HG03432 (cell line): ENCODE measurements at regions not wholly inside any gene's neighbourhood (a gene's known extent, or its start where the extent isn't known, plus 50 kb on each side); places are given as distances from the start of the nearest gene placed in this dataset.

ENCODE experiments used
- ATAC-seq: cut with Tn5 transposase; IDR thresholded peaks from one replicate; pipeline ENCODE4 v1.9.1; 2021; ENCODE audit warnings: mild to moderate bottlenecking, moderate library complexity; ENCODE audit not compliant: unreplicated experiment

DNA sequence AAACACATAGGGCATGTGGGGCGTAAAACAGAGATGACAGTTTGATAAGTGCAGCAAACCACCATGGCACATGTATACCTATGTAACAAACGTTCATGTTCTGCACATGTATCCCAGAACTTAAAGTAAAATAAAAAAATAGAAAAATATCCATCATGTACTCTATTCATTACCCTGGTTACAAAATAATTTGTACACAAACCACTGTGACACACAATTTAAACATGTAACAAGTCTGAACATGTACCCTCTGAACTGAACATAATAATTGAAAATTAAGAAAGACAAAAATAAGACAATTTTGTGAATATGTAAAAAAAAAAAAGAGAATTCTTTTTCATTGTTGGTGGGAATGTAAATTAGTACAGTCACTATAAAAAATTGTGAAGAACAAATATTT is 379.2 kb downstream of the KDM5D start:
- ATAC-seq, result no peak

DNA sequence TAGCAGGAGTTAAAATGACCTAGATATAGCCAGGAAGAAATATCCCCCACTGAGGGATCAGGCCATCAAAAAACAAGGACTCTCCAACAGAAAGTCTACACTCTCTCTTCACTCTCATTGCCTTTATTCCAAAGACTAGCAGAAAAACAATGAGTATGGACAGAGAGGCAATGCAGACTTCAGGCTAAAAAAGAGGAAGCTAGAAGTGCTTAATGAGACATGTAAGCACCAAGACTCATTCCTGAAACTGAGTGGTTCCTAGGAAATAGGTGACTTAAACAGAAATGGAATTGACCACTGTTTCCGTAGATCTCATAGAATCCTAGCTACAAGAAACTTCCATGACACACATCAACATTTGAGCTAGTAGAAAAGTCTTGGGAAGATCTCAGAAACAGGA is 387.3 kb downstream of the KDM5D start:
- ATAC-seq, result peak; percentile 75

DNA sequence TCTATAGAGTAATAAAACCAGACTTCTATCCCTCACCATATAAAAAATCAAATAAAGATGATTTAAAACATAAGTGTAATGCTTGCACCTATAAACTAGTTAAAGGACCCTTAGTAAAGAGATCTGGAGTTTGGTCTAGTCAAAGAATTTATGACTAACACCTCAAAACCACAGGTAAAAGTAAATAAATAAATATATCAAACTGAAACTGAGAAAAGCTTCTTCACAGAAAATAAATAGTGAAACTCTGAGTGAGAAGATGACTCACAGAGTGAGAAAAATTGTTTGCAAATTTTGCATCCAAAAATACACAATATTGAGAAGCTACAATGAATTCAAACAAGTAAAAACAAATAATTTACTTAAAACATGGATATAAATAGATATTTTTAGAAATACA is 387.8 kb downstream of the KDM5D start:
- ATAC-seq, result peak; percentile 92

DNA sequence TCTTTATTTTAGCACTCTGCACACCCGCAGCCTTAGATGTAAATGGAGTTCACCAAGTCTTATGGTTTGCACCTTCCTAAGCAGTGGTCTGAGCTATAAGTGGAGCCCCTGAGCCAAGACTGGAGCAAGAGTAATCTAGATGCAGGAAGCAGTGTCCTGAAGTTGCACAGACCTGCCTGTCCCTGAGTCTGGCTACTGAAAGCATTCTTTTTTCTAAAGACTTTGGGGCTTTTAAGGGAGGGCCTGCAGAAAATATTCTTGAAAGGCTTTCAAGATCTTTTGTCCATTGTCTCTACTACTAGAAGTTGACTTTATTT is 389.7 kb downstream of the KDM5D start:
- no peak for ATAC-seq

DNA sequence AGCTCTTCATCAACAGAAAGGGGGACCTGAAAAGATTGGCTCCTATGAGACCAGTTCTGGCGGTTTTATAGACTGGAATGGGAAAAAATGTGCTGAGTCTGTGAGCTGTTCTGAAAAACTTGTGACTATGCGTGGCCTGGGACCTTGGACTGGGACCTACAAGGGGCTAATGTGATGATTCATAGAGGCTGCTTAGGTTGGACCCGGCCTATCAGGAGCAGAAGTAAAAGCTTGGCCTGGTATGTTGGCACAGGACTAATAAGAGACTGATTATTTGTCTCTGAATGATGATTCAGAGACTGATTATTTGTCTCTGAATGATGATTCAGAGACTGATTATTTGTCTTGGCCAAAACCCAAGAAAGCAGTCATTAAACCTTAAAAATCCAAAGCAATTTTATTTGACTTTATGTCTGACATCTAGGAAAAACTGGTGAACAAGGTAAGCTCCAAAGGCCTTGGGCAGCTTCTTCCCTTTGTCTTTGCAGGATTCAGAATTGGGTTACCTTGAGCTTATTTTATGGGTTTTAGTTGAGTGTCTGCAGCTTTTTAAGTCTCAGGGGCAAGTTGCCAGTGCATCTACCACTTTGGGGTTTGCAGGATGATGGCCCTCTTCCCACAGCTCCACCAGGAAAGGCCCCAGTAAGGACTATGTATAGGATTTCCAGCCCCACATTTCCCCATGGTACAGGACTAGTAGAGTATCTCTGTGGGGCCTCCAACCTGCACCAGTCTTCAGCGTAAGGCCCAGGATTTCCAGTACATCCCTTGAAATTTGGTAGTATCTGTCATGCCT is 390.3 kb downstream of the KDM5D start:
- ATAC-seq, result no peak

DNA sequence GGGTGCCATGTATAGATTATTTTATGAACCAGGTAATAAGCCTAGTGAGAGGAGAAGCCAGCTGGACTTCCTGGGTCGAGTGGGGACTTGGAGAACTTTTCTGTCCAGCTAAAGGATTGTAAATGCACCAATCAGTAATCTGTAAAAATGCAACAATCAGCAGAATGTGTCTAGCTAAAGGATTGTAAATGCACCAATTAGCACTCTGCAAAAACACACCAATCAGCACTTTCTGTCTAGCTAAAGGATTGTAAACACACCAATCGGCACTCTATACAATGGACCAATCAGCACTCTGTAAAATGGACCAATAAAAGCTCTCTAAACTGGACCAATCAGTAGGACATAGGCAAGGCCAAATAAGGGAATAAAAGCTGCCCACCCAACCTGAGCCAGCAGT is 392.9 kb downstream of the KDM5D start:
- no peak for ATAC-seq

DNA sequence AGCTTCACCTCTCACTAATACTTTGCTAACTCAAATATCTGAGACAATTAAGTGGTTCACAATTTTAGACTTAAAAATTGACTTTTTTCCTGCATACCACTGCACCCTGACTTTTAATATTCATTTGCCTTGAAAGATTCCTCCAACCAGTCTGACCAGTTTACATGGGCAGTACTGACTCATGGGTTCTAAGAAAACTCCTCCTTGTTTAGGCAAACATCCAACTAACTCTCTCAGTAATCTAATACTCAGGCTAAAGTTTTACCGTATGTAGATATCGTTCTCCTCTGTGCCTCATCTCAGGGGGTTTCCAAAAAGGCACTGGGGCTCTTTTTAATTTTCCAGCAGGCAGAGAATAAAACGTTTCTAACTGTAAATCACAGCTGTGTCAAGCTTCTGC is 422.8 kb downstream of the KDM5D start:
- ATAC-seq, result no peak

DNA sequence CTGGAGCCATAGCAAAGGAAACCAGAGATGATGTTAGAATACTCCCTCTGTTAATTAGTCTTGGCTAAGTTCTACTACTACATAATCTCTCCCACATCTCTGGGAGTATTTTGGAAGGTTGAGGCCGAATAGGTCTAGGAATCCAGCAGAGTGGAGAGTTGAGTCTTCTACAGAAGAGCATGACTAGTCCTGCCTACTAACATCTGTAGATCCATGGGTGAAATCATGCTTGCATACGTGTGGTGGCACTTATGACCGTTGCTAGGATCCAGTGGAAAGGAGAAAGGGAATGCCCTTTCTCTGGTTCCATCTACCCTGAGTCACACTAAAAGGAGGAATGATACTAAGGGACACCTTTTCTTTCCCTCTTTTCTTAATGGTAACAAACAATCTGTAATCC is 425.4 kb downstream of the KDM5D start:
- ATAC-seq, result no peak

DNA sequence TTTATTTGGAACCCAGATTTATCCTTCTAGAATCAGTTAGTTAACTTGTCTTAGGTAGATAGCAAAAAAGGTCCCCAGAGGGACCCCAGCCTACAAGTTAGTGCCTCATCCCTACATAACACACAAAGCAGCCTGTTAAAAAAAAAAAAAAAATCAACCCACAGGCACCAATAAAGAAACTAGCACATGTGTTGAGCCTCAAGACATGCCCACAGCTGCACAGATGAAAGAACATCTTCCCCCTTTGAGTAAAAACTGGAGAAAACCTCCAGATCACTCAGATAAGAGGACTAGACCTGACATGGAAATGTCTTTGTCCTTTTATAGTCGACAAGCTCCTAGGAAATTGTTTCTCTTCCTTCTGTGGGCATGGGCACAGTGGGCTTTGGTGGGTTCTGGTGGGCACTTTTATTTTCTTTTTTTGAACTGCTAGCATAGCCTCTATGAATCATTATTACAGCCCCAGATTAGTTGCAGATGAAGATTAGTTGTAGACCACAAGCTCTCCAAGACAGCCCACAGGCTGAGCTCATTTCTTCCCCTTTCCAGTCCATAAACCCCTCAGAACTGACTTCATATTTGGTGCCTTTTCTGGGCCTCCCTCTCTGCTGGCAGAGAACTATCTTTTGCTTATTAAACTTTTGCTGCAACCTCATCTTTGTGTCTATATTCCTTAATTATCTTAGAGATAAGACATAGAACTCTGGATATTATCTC is 427.1 kb downstream of the KDM5D start:
- ATAC-seq, result no peak

DNA sequence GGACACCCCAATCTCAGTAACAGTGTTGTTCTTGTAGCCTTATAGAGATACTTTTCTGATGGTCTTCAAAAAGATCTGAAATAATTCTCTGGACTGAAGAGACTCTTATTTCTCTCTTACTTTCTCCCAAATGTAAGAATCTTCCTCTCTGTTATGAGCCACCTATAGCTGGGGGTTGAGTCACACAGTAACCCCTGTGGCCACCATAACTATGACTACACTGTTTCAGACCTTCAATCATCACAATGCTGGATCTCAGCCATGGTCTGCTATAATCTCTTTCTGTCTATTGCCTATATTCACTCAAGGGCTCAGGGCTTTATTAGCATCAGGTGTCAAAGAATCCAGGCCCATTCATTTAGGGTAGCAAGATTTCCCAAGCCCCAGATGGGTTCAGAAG is 436.9 kb downstream of the KDM5D start:
- no peak for ATAC-seq

DNA sequence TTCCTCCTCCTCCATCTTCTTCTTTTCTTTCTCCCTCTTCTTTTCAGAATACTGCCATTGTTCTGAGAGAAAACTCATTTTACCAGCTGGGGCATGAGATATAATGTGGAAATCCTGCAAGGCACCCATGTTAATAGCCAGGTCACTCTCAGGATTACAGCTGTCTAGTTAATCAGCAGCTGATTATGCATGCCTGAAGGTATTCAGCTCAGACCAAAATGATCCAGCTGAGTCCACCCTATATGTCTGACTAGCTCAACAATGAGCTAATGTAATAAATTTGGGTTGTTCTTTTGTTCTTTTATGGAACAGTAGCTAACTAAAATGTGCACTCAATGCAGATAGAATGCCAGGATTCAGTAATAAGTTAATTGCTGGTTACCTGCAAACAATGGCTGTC is 441.4 kb downstream of the KDM5D start:
- ATAC-seq, result no peak

DNA sequence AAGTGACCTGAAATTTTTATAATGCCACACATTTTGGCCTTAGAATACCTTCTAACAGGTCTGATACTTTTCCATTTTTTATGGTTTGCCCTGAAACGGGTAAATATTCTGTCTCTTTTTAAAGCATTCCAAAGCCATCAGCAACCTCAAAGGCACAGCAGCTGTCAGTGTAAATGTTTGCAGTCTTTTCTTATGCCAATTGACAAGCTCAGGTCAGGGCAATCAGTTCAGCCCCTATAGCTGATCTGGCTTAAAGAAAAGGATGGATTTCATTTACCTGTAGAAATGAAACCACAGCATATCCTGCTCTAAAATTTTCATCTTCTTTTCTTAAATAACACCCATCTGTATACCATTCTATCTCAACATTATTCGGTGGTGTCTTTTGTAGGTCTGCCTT is 453.6 kb downstream of the KDM5D start:
- no peak for ATAC-seq

DNA sequence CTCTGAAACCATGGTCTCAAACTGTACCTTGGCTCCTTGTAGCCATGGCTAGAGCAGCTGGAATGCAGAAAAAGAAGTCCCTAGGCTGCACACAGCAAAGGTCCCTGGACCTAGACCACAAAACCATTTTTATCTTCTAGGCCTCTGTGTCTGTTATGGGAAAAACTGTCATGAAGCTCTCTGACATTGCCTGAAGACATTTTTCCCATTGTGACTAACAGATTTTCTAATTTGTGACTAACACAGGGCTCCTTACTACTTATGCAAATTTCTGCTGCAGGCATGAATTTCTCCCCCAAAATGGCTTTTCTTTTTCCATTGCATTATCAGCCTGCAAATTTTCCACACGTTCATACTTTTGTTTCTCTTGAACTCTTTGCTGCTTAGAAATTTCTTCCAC is 470.4 kb downstream of the KDM5D start:
- no peak for ATAC-seq

DNA sequence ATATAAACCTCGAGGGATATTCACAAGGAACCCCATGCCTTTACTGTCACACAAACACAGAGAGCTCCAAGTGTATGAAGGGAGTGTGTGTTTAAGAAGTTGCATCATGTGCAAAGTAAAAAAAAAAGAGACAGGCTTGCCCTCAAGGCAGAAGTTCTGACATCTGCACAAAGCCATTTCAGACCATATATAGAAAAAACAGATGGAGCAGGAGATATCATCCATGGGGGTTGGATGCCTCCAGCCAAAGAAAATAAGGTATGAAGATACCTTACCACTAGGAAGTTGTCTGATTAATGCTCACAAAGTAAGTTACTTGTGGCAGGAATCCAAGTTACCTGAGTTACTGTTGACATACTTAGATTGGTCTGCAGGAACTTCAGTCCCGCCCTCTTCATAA is 476.2 kb downstream of the KDM5D start:
- no peak for ATAC-seq

DNA sequence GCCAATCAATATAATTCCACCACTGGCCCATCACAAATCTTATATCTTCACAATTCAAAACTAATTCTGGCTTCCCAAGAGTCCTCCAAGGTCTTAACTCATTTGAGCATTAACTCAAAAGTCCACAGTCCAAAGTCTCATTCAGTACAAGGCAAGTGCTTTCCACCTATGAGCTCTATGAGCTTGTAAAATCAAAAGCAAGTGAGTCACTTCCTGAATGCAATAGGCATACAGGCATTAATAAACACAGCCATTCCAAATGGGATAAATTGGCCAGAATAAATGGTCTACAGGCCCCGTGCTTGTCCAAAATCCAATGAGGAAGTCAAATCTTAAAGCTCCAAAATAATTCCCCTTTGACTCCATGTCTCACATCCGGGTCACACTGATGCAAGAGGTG is 479.1 kb downstream of the KDM5D start:
- no peak for ATAC-seq

DNA sequence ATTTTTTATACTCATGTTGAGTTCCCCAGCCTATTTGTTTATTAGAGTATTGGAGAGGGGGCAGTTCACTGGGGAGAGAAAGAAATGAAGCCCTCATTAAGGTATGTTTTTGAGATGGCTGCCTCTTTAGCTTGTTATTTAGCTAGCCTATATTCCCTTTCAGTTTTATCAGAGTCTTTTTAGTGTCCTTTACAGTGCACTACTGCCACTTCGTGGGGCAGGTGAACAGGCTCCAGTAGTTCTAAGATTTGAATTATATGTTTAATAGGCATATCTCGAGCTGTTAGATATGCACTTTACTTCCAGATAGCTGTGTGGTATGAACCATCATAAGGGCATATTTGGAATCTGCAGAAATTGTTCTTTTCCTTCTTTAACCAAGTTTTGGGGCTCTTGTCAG is 482.2 kb downstream of the KDM5D start:
- ATAC-seq, result no peak

DNA sequence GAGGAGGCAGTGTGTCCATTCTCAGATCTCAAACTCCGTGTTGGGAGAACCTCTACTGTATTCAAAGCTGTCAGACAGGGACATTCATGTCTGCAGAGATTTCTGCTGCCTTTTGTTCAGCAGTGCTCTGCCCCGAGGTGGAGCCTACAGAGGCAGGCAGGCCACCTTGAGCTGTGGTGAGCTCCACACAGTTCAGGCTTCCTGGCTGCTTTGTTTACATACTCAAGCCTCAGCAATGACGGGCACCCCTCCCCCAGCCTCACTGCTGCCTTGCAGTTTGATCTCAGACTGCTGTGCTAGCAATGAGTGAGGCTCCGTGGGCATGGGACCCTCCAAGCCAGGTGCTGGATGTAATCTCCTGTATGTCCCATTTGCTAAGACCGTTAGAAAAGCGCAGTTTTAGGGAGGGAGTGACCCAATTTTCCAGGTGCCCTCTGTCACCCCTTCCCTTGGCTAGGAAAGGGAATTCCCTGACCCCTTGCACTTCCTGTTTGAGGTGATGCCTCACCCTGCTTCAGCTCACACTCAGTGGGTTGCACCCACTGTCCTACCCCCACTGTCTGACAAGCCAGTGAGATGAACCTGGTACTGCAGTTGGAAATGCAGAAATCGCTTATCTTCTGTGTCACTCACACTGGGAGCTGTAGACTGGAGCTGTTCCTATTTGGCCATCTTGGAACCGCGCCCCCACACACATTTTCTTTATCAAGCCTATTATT is 458.9 kb upstream of the HSFY2 start:
- no peak for ATAC-seq

DNA sequence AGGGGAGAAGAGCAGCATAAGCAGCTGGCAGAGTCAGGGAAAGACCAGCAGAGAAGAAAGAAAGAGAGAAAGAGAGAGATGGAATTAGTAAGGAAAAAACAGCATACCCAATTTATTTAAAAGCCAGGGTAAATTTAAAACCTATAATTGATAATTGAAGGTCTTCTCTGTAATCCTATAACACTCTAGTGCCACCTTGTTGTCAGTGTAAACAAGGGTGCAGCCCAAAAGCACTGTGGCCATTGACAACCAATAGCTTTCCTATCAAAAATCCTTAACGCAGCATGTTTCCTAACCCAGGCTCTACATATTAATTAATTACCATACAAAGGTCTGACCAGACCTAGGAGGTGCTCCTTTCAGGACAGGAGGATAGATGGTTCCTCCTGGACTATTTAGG is 447.2 kb upstream of the HSFY2 start:
- no peak for ATAC-seq

DNA sequence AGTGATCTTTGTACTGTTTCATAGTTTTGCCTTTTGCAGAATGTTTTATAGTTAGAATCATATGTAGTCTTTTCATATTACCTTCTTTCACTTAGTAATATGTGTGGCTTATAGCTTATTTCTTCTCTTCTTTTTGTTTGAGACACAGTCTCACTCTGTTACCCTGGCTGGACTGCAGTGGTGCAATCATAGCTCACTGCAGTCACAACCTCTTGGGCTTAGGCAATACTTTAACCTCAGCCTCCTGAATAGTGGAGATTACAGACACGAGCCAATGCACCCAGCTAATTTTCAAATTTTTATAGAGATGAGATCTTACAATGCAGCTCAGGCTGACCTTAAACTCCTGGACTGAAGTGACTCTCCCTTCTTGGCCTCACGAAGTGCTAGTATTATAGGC is 435.4 kb upstream of the HSFY2 start:
- no peak for ATAC-seq

DNA sequence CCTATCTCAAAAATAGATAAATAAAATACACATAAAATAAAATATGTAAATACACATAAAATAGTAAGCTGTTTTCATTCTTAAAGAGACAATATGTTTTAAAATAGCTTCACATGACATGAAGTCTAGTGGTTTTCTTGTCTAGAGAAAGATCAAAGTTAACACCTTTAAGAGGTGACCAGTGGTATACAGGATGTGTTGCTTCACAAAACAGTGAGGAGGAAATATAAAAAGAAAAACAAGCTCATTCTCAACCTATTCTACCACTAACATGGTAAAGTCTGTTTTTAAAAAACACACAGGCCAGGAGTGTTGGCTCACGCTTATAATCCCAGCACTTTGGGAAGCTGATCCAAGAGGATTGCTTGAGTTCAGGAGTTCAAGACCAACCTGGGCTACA is 433.5 kb upstream of the HSFY2 start:
- no peak for ATAC-seq

DNA sequence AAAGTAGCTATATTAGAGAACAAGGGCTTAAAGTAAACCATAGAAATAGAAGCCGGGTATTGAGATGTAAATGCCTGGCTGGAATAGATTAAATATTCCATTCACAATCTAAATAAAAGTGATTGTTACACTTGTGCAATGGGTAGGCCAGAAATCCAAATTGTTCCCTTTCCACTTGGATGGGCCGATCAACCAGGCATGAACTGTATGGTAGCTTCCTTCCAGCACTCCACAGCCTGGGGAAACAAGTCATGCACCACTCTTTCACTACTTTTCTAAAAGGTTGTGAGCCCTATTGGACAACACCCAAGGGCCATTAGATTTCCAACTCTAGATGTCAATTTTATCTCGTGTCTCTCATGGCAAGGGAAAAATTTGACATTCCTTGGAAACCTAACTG is 407.3 kb upstream of the HSFY2 start:
- ATAC-seq, result no peak

DNA sequence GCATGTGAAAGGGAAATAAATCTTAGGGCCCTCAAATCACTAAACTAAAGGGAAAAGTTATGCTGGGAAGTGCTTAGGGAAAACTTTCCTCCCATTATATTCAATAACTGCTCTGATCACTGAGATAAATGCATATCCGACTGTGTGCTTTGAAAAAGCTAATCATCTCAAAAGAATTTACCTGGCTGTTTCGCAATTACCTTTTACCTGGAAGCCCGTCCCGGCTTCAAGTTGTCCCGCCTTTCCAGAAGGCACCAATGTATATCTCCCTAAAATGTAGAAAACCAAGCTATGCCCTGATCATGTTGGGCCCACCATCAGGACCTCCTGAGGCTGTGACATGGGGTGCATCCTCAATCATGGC is 394.6 kb upstream of the HSFY2 start:
- no peak for ATAC-seq
